Skeletal muscle satellite cell (primary cell): ENCODE measurements at regions not wholly inside any gene's neighbourhood (a gene's known extent, or its start where the extent isn't known, plus 50 kb on each side); places are given as distances from the start of the nearest gene placed in this dataset.

Experiments used
- H3K27me3 ChIP-seq: 2 replicates; pipeline ENCODE4 v1.7.0; 2013; ENCODE audit warnings: low read length; ENCODE audit not compliant: control insufficient read depth, insufficient read depth
- H3K36me3 ChIP-seq: 2 replicates; pipeline ENCODE4 v1.7.0; 2013; ENCODE audit warnings: mild to moderate bottlenecking, control low read depth, low read length; ENCODE audit not compliant: insufficient read depth
- H3K4me1 ChIP-seq: 2 replicates; pipeline ENCODE4 v1.7.0; 2013; ENCODE audit warnings: low read length; ENCODE audit not compliant: control insufficient read depth, insufficient read depth
- H3K4me2 ChIP-seq: 2 replicates; pipeline ENCODE4 v1.7.0; 2013; ENCODE audit warnings: mild to moderate bottlenecking, low read length
- H3K4me3 ChIP-seq: 2 replicates; pipeline ENCODE4 v1.7.0; 2013; ENCODE audit warnings: low read length
- H3K9ac ChIP-seq: 2 replicates; pipeline ENCODE4 v1.7.0; 2013; ENCODE audit warnings: mild to moderate bottlenecking, low read depth, low read length, moderate library complexity
- H3K9me3 ChIP-seq: replicated peaks from 2 replicates; pipeline ENCODE4 v1.7.0; 2013; ENCODE audit warnings: mild to moderate bottlenecking, control low read depth, low read length

DNA sequence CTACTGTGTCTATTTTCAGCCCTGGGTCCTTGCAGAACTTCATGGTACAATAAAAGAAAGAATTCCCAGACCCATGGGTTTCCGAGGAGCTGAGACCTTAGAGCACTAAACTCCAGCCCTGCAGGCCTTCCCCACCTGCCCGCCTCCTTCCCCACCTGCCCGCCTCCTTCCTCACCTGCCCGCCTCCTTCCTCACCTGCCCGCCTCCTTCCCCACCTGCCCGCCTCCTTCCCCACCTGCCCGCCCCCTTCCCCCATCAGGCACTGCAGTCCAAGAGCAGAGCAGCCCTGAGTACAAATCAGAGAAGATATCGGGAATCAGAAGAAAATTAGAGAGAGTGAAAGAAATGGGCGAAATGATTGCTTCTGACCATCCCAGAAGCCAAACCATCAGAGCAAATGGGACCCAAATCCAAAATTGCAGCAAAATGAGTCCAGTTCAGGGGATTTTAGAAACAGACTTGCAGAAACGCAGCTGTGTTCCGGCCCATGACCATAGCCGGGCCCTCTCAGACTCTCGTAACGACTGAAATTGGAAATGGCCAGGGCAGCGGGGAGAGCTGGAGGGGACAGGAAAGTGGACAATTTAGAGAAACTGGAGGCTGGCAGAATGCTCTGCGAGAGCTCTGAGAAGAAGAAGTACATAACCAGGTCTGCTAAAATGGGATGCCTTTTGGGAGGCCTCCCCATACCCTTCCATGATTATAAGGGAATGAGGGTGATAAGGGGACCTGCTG, 568.4 kb downstream of the TCERG1L start:
- H3K27me3 ChIP-seq, result no peaks in the 10 kb centered on the region
- no peaks in the 10 kb centered on the region for H3K4me1 ChIP-seq
- no peak overlapping the region for H3K4me2 ChIP-seq
- no peak overlapping the region for H3K4me3 ChIP-seq
- H3K9ac ChIP-seq, result no peak overlapping the region
- peaks cover 17% of the 10 kb centered on the region for H3K9me3 ChIP-seq
- no peaks in the 10 kb centered on the region for H3K36me3 ChIP-seq

DNA sequence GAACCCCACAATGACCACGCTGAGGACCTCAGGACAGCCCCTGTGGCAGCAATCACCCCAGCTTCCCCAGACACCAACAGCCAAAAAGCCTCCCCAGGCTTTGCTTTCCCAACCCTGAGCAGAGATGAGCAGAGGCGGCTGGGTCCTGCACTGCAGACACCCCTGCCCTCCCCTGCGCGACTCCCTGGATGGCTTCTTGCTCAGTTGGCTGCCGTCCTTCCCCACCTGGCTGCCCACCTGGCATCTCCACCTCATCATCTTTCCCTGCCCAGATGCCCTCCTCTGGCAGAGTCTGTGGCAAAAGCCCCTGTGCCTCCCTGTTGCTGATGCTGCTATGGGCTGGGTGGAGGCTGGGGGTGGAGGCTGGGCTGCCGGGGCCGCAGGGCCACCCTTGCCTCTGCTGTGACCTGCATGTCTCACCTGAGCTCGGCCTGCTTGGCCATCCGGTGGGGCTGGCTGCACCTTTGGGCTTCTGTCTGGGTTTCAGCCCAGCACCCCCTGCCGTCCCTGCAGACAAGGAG, 567.7 kb downstream of the TCERG1L start:
- Histone ChIP-seq H3K36me3 (no peaks in the 10 kb centered on the region), H3K4me2 (no peak overlapping the region), H3K4me3 (no peak overlapping the region), H3K9me3 (peaks cover 12% of the 10 kb centered on the region), H3K9ac (no peak overlapping the region), H3K27me3 (no peaks in the 10 kb centered on the region), H3K4me1 (no peaks in the 10 kb centered on the region)

DNA sequence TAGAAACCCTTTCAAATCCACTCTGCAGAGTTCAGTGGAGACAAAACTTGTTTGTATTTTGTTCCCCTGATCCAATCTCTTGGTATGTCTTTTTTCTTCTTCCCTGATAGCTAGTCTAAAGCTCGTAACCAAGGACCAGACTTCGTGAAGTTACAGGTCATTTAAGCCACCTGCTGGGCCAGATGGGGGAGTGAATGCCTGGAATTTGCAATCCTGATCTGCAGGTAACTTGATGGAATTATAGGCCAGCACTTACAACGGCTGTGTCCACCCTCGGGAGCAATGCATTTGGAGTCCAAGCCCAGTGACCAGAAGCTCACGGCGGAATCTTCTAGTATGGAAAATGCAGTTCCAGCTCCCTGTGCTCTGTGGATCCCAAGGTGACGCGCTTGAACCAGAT, 566.9 kb downstream of the TCERG1L start:
- Histone ChIP-seq H3K9ac (no peak overlapping the region), H3K36me3 (no peaks in the 10 kb centered on the region), H3K4me1 (no peaks in the 10 kb centered on the region), H3K9me3 (peaks cover 8% of the 10 kb centered on the region), H3K4me3 (no peak overlapping the region), H3K27me3 (no peaks in the 10 kb centered on the region), H3K4me2 (no peak overlapping the region)

DNA sequence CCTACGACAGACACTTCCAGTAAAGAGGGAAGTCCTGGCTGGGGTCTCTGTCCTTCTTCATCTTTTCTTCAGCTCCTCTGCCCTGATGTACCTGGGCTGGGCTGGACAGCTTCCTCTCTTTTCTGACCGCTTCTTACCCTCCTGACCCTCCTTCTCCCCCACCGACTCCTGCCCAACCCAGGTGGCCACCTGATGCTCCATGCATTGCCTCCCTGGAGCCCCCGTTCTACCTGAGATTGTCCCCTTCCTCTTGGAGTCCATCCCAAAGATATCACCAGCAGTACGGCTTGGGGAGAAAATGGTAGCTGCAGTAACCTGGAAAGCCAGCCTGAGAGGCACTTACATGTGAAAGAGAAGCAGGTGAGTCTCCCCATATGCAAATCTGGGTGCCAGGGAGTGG, 566.3 kb downstream of the TCERG1L start:
- H3K4me1 ChIP-seq, result no peaks in the 10 kb centered on the region
- no peak overlapping the region for H3K4me2 ChIP-seq
- no peaks in the 10 kb centered on the region for H3K27me3 ChIP-seq
- H3K4me3 ChIP-seq, result no peak overlapping the region
- H3K9me3 ChIP-seq, result peaks cover 5% of the 10 kb centered on the region
- H3K9ac ChIP-seq, result no peak overlapping the region
- no peaks in the 10 kb centered on the region for H3K36me3 ChIP-seq

DNA sequence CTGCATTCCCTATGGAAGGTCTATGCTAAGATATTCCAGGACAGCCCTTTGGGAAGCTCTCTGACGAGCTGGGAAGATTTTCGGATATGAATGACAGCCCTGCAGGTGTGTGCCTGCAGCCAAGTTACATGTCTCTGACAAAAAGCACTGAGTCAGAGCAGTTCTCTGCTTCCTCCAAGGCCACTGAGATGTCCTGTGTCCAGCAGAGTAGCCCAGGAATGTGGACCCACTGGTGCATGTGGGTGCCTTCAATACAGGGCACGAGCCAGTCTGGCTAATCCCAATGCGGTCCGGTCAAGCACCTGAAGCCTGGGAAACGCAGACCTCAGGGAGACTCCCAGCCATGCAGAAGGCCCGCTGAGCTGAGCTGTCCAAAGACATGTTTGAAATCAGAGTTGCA, 565.7 kb downstream of the TCERG1L start:
- peaks cover 5% of the 10 kb centered on the region for H3K9me3 ChIP-seq
- no peak overlapping the region for H3K9ac ChIP-seq
- no peaks in the 10 kb centered on the region for H3K27me3 ChIP-seq
- H3K4me2 ChIP-seq, result no peak overlapping the region
- H3K36me3 ChIP-seq, result no peaks in the 10 kb centered on the region
- H3K4me1 ChIP-seq, result no peaks in the 10 kb centered on the region
- H3K4me3 ChIP-seq, result no peak overlapping the region

DNA sequence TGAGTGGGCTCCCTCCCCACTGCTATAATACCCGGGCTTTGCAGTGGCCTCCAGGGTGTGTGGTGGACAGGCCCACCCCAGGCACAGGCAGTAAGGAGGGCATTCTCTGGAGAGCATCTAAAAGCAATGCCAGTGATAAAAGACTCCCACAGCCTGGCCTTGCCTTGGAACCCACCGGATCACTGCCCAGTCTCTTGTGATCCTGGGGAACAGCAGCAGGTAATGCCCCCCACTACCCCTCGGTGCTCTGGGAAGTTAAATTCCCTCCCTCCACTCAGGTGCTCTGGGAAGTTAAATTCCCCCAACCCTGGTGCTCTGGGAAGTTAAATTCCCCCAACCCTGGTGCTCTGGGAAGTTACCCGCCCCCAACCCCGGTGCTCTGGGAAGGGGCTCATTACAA, 565.2 kb downstream of the TCERG1L start:
- no peak overlapping the region for H3K4me2 ChIP-seq
- no peaks in the 10 kb centered on the region for H3K27me3 ChIP-seq
- H3K9ac ChIP-seq, result no peak overlapping the region
- H3K4me3 ChIP-seq, result no peak overlapping the region
- H3K9me3 ChIP-seq, result peaks cover 8% of the 10 kb centered on the region
- H3K4me1 ChIP-seq, result no peaks in the 10 kb centered on the region
- H3K36me3 ChIP-seq, result no peaks in the 10 kb centered on the region

DNA sequence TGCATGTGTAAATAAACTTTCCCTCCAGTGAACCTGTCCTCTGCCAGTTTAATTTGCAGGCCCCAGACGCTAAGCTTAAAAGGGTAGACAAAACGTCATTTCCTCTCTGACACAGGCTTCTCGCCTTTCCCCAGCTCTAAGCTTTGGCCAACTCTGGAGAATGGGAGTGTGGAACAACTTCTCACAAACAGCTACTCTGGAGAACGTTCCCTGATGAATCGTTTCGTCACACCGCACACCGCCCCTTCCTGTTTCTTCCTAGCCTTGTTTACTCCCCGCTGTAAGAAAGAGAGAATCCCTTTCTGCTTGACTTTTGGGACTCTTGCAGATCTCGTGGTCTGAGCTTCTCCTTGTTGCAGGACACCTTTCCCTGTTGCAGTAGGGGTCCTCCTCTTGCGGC, 564.2 kb downstream of the TCERG1L start:
- Histone ChIP-seq H3K4me1 (no peaks in the 10 kb centered on the region), H3K36me3 (no peaks in the 10 kb centered on the region), H3K9me3 (peaks cover 8% of the 10 kb centered on the region), H3K9ac (no peak overlapping the region), H3K27me3 (no peaks in the 10 kb centered on the region), H3K4me3 (no peak overlapping the region), H3K4me2 (no peak overlapping the region)

DNA sequence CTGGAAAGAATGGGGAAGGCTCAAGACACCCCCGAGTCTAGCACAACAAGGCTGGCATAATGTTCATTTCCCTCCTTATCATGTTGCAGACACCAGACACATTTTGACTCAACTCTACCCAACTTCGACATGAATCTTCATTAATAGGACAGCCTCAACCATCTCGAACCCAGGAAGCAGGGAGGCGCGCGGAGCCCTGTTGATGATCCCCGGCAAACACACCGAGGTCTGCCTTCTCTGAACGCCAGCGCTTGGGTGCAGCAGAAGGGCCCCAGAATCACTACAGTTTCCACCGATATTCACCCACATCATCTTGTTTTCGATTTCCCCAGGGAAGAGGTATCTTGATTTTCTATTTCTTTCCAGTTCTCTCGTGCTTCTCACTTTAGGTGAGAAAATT, 563.6 kb downstream of the TCERG1L start:
- H3K27me3 ChIP-seq, result no peaks in the 10 kb centered on the region
- H3K9ac ChIP-seq, result no peak overlapping the region
- H3K36me3 ChIP-seq, result no peaks in the 10 kb centered on the region
- no peak overlapping the region for H3K4me2 ChIP-seq
- no peak overlapping the region for H3K4me3 ChIP-seq
- H3K4me1 ChIP-seq, result no peaks in the 10 kb centered on the region
- H3K9me3 ChIP-seq, result peaks cover 8% of the 10 kb centered on the region

DNA sequence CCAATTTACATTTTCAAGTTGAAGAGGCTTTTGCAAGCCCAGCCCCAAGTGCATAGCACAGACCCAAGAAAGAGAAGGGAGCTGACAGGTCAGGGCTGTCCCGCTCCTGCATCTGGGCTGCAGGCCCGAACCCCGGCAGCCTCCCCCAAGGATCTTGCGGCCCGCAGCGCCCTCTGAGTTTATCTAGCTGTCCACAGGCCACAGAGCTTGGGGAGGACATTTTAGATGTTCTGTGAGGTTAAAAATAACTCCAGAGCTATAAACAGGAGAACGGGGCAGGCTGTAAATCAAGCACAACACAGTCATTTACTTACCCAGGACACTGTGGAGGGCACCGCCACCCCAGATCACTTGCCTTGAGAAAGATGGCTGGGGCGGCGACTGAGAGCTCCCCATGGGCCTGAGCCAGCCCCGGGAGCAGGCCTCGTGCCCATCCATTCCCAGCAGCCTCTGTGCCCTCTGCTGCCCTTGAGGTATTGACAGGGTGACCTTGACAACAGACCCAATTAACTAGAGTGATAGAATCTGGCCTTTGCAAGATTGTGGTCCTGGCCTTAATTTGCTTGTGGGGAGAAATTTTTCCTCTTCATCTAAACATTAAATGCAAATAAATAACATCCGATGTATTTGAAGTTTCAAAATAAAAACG, 563.0 kb downstream of the TCERG1L start:
- H3K27me3 ChIP-seq, result no peaks in the 10 kb centered on the region
- no peak overlapping the region for H3K9ac ChIP-seq
- peaks cover 8% of the 10 kb centered on the region for H3K9me3 ChIP-seq
- no peaks in the 10 kb centered on the region for H3K36me3 ChIP-seq
- H3K4me2 ChIP-seq, result no peak overlapping the region
- H3K4me3 ChIP-seq, result no peak overlapping the region
- no peaks in the 10 kb centered on the region for H3K4me1 ChIP-seq

DNA sequence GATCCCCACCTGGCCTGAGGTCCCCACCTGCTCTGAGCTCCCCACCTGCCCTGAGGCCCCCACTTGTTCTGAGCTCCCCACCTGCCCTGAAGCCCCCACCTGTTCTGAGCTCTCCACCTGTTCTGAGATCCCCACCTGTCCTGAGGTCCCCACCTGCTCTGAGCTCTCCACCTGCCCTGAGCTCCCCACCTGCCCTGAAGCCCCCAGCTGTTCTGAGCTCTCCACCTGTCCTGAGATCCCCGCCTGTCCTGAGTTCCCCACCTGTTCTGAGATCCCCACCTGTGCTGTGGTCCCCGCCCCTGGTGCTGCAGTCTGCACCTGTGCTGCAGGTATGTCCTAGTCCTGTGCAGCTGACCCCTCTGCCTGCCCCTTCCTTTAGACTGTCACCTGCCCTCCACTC, 561.6 kb downstream of the TCERG1L start:
- no peak overlapping the region for H3K4me3 ChIP-seq
- no peaks in the 10 kb centered on the region for H3K4me1 ChIP-seq
- H3K36me3 ChIP-seq, result no peaks in the 10 kb centered on the region
- H3K9me3 ChIP-seq, result peaks cover 8% of the 10 kb centered on the region
- H3K9ac ChIP-seq, result no peak overlapping the region
- H3K4me2 ChIP-seq, result no peak overlapping the region
- H3K27me3 ChIP-seq, result no peaks in the 10 kb centered on the region

DNA sequence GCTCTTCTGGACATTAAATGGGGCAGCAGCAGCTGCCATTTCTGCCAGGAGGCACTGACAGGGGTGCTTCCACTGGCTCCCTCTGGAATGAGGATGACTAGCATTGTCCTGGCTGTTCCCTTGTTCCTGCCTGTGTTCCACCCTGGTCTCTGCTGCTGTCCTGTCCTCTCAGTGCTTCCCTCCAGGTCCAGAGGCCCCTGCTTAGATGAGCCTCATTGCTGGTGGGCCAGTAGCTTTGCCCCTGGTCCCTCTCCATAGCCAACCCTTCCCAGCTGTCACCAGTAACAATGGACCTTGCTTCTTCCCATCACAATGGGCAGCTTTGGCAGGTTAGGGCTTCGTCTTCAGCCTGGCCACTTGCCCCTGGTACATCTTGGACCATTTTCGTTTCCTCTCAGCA, 561.1 kb downstream of the TCERG1L start:
- Histone ChIP-seq H3K36me3 (no peaks in the 10 kb centered on the region), H3K4me3 (no peak overlapping the region), H3K4me1 (no peaks in the 10 kb centered on the region), H3K27me3 (no peaks in the 10 kb centered on the region), H3K9me3 (peaks cover 8% of the 10 kb centered on the region), H3K4me2 (no peak overlapping the region), H3K9ac (no peak overlapping the region)
